ENCODE measurements at regions not wholly inside any gene's neighbourhood (a gene's known extent, or its start where the extent isn't known, plus 50 kb on each side); places are given as distances from the start of the nearest gene placed in this dataset.

DNA sequence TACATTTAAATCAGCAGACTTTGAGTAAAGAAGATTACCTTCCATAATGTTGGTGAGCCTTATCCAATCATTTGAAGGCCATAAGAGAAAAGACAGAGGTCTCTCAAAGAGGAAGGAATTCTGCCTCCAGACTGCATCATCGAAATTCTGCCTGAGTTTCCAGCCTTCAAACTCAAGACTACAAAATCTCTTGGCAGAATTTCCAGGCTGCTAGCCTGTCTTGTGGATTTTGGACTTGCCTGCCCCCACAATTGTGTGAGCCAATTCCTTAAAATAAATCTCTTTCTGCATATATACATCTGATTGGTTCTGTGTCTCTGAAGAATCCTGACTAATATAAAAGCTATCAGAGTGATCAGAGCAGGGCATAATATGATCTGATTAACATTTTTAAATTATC lies 216.6 kb upstream of the CPHXL start:
- H3K36me3 ChIP-seq (ENCODE audit: control insufficient read depth, insufficient read depth, low read length) = no peaks in the 10 kb centered on the region
- ChIA-PET CTCF (no interaction called here), POLR2A (no interaction called here)
- DNase-seq (ENCODE audit: low read depth) = no peak
- H3K27me3 ChIP-seq (ENCODE audit: control insufficient read depth, insufficient read depth, low read length) = no peaks in the 10 kb centered on the region
- H3K4me3 ChIP-seq (ENCODE audit: low read depth, low read length) = no peak overlapping the region
- TF ChIP-seq, protein P1, sequence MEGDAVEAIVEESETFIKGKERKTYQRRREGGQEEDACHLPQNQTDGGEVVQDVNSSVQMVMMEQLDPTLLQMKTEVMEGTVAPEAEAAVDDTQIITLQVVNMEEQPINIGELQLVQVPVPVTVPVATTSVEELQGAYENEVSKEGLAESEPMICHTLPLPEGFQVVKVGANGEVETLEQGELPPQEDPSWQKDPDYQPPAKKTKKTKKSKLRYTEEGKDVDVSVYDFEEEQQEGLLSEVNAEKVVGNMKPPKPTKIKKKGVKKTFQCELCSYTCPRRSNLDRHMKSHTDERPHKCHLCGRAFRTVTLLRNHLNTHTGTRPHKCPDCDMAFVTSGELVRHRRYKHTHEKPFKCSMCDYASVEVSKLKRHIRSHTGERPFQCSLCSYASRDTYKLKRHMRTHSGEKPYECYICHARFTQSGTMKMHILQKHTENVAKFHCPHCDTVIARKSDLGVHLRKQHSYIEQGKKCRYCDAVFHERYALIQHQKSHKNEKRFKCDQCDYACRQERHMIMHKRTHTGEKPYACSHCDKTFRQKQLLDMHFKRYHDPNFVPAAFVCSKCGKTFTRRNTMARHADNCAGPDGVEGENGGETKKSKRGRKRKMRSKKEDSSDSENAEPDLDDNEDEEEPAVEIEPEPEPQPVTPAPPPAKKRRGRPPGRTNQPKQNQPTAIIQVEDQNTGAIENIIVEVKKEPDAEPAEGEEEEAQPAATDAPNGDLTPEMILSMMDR (IDR thresholded peaks at IDR 0.05; ENCODE audit: insufficient read depth, low read depth, low read length) = no peak

DNA sequence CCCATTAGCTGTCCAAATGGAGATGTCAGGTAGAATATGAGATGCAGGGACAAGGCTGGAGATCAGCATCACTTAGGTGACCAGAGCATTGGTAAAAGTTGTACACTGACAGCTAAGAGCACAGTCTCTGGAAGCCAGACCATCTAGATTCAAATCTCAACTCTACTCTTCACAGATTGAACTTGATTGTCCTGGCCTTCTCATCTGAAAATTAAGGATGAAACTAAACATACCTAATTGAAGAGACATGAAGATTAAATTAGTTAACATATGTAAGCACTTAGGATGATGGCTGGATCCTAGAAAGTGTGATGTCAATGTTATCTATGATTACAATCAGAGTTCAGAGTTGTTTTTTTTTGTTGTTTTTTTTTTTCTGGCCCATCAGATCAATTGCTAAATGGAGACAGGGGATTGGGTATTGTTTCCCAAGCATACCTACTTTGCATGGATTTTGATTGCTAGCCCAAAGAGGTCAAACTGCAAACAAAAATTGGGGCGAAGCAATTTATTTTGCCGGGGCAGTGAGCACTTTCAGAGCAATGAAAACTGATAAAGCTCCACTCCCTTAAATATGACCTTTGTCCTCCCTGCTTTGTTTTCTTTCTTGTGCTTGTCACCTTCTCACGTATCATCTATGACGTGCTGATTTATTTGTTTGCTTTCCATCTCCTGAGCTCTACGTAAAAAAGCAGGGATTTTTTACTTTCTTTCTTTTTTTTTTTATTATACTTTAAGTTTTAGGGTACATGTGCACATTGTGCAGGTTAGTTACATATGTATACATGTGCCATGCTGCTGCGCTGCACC lies 217.6 kb upstream of the CPHXL start:
- H3K36me3 ChIP-seq (ENCODE audit: control insufficient read depth, insufficient read depth, low read length) = no peaks in the 10 kb centered on the region
- no peaks in the 10 kb centered on the region for H3K27me3 ChIP-seq (ENCODE audit: control insufficient read depth, insufficient read depth, low read length)
- ChIA-PET CTCF (no interaction called here), POLR2A (no interaction called here)
- H3K4me3 ChIP-seq (ENCODE audit: low read depth, low read length) = no peak overlapping the region
- TF ChIP-seq, protein P1 (IDR thresholded peaks at IDR 0.05; ENCODE audit: insufficient read depth, low read depth, low read length) = no peak
- DNase-seq (ENCODE audit: low read depth) = no peak

GRCh38 chr16:75945916-75946457 lies 219.7 kb upstream of the CPHXL start:
- DNase-seq (ENCODE audit: low read depth) = no peak
- TF ChIP-seq, protein P1 (IDR thresholded peaks at IDR 0.05; ENCODE audit: insufficient read depth, low read depth, low read length) = no peak
- no peak overlapping the region for H3K4me3 ChIP-seq (ENCODE audit: low read depth, low read length)
- H3K36me3 ChIP-seq (ENCODE audit: control insufficient read depth, insufficient read depth, low read length) = no peaks in the 10 kb centered on the region
- CTCF ChIA-PET = no interaction called here
- POLR2A ChIA-PET = no interaction called here
- H3K27me3 ChIP-seq (ENCODE audit: control insufficient read depth, insufficient read depth, low read length) = no peaks in the 10 kb centered on the region

DNA sequence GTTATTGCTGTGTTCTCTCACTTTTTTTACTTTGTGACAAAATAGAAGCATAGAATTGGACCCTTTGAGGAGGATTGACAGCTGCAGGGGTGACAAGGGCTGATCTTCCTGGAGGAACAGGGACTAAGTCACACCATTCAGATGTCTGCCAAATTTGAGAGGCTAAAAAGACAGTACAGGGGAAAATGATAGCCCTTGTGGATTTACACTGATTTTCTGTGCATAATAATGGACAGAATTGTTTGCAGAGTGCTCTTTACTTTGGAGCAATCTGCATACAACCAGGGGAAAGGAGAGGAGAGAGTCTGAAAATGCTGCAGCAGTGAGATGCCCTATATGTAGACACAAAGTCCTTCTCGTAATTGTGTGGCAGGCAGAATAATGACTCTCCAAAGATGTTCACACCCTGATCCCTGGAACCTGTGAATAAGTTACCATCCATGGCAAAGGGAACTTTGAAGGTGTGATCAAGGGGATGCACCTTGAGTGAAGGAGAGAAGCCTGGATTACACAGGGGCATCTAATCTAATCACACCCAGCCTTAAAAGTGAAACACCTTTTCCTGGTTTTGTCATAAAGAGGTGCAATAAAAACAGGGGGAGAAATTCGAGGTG lies 221.4 kb upstream of the CPHXL start:
- H3K36me3 ChIP-seq (ENCODE audit: control insufficient read depth, insufficient read depth, low read length) = no peaks in the 10 kb centered on the region
- H3K27me3 ChIP-seq (ENCODE audit: control insufficient read depth, insufficient read depth, low read length) = no peaks in the 10 kb centered on the region
- no peak overlapping the region for H3K4me3 ChIP-seq (ENCODE audit: low read depth, low read length)
- POLR2A ChIA-PET = no interaction called here
- TF ChIP-seq, protein P1 (IDR thresholded peaks at IDR 0.05; ENCODE audit: insufficient read depth, low read depth, low read length) = no peak
- DNase-seq (ENCODE audit: low read depth) = no peak
- CTCF ChIA-PET = no interaction called here

DNA sequence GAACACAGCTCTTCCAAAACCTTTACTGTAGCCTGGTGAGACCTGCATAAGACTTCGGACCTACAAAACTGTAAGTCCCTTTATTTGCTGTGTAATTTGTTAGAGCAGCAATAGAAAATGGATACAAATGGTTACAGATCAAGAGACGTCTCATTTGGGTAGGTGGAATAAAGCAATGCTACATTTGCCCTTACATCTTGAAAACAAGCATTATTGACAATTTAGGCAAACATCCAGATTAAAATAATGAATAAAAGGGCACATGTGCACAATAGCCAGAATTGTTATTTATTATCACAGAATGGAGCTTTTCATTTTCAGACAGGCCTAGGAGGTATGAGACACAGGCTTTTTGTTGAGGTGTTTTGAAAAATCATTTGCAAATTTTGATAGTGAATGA lies 222.2 kb upstream of the CPHXL start:
- no peaks in the 10 kb centered on the region for H3K27me3 ChIP-seq (ENCODE audit: control insufficient read depth, insufficient read depth, low read length)
- H3K4me3 ChIP-seq (ENCODE audit: low read depth, low read length) = no peak overlapping the region
- no peaks in the 10 kb centered on the region for H3K36me3 ChIP-seq (ENCODE audit: control insufficient read depth, insufficient read depth, low read length)
- TF ChIP-seq, protein P1 (IDR thresholded peaks at IDR 0.05; ENCODE audit: insufficient read depth, low read depth, low read length) = no peak
- ChIA-PET CTCF (no interaction called here), POLR2A (no interaction called here)
- DNase-seq (ENCODE audit: low read depth) = no peak

Data from BJ (cell line).